HEK293 (cell line): ENCODE measurements at regions not wholly inside any gene's neighbourhood (a gene's known extent, or its start where the extent isn't known, plus 50 kb on each side); places are given as distances from the start of the nearest gene placed in this dataset.

Experiments used
- CTCF ChIA-PET: fragments of 350-600 bp; formaldehyde crosslinking; extraction: SDS; loops from one replicate; lab custom pipeline; 2021; ENCODE audit warnings: antibody characterized with exemption; lab: Yijun Ruan, JAX
- POLR2A ChIA-PET: fragments of 300-600 bp; formaldehyde crosslinking; extraction: SDS; loops from one replicate; lab custom pipeline; 2020; ENCODE audit warnings: antibody characterized with exemption, inconsistent platforms; lab: Yijun Ruan, JAX
- H3K27ac ChIP-seq: fragments of 200-500 bp; sonication (Bioruptor generic); 2 replicates; pipeline ENCODE4 v1.5.1; 2014; ENCODE audit warnings: low read depth, low read length, control low read depth, inconsistent platforms; ENCODE audit errors: extremely low read depth
- H3K36me3 ChIP-seq, 2 experiments: fragments of 200-500 bp in 1 of 2; sonication (Bioruptor generic) in 1 of 2; 1 replicate in 1 of 2; 2 replicates in 1 of 2; pipeline ENCODE4 v1.5.1; 2014 to 2017; ENCODE audit warnings: inconsistent platforms in 2 of 2, low read length in 2 of 2; ENCODE audit not compliant: control insufficient read depth in 2 of 2, insufficient read depth in 1 of 2
- H3K4me1 ChIP-seq: fragments of 200-500 bp; sonication (Bioruptor generic); 2 replicates; pipeline ENCODE4 v1.5.1; 2014; ENCODE audit warnings: mild to moderate bottlenecking, low read length, inconsistent platforms; ENCODE audit not compliant: control insufficient read depth, insufficient read depth
- H3K4me3 ChIP-seq: 2 replicates; pipeline ENCODE4 v1.5.1; 2011; ENCODE audit warnings: low read depth, mild to moderate bottlenecking, control low read depth, low read length, moderate library complexity
- H3K9me3 ChIP-seq: fragments of 200-500 bp; sonication (Bioruptor generic); 2 replicates; pipeline ENCODE4 v1.5.1; 2014; ENCODE audit warnings: low read depth, low read length, inconsistent platforms; ENCODE audit not compliant: control insufficient read depth, insufficient read depth
- KLF10 ChIP-seq: fragments of 450-650 bp; IDR thresholded peaks from 2 replicates; pipeline ENCODE4 v1.5.1; 2018; ENCODE audit warnings: missing biosample characterization, mild to moderate bottlenecking, missing genetic modification characterization
- KLF7 ChIP-seq: fragments of 450-650 bp; formaldehyde crosslinking; IDR thresholded peaks from 2 replicates; pipeline ENCODE4 v1.5.1; 2016; ENCODE audit warnings: missing biosample characterization, missing genetic modification characterization, borderline replicate concordance
- MZF1 ChIP-seq: fragments of 450-650 bp; formaldehyde crosslinking; IDR thresholded peaks from 2 replicates; pipeline ENCODE4 v1.5.1; 2017; ENCODE audit warnings: missing biosample characterization, missing genetic modification characterization, borderline replicate concordance
- PRDM2 ChIP-seq: fragments of 450-650 bp; formaldehyde crosslinking; IDR thresholded peaks from 2 replicates; pipeline ENCODE4 v1.5.1; 2016; ENCODE audit warnings: missing biosample characterization, missing genetic modification characterization, borderline replicate concordance
- ZBTB1 ChIP-seq: fragments of 450-650 bp; formaldehyde crosslinking; IDR thresholded peaks from 2 replicates; pipeline ENCODE4 v1.5.1; 2016; ENCODE audit warnings: missing biosample characterization, missing genetic modification characterization
- ZFHX2 ChIP-seq: fragments of 450-650 bp; formaldehyde crosslinking; conservative IDR thresholded peaks from 2 replicates; pipeline ENCODE4 v1.5.1; 2016; ENCODE audit warnings: missing biosample characterization, missing genetic modification characterization
- ZNF121 ChIP-seq: fragments of 450-650 bp; formaldehyde crosslinking; IDR thresholded peaks from 2 replicates; pipeline ENCODE4 v1.5.1; 2016; ENCODE audit warnings: missing biosample characterization, missing genetic modification characterization
- ZNF549 ChIP-seq: fragments of 450-650 bp; IDR thresholded peaks from 2 replicates; pipeline ENCODE4 v1.5.1; 2018; ENCODE audit warnings: missing biosample characterization, missing genetic modification characterization, mild to moderate bottlenecking, inconsistent platforms, moderate library complexity
- ZNF658 ChIP-seq: fragments of 450-650 bp; formaldehyde crosslinking; IDR thresholded peaks from 2 replicates; pipeline ENCODE4; 2016; ENCODE audit warnings: missing biosample characterization, missing genetic modification characterization
- ZNF76 ChIP-seq: fragments of 450-650 bp; formaldehyde crosslinking; IDR thresholded peaks from 2 replicates; pipeline ENCODE4; 2016; ENCODE audit warnings: low read depth, missing biosample characterization, missing genetic modification characterization, borderline replicate concordance
- ZNF843 ChIP-seq: fragments of 450-650 bp; formaldehyde crosslinking; IDR thresholded peaks from 2 replicates; pipeline ENCODE4 v1.5.1; 2016; ENCODE audit warnings: missing biosample characterization, missing genetic modification characterization
- TF ChIP-seq, protein P1 (sequence below): fragments of 450-650 bp; formaldehyde crosslinking; IDR thresholded peaks from 2 replicates; pipeline ENCODE4 v1.5.1; 2016; ENCODE audit warnings: missing biosample characterization, missing genetic modification characterization
- TF ChIP-seq, protein P2 (sequence below): fragments of 450-650 bp; formaldehyde crosslinking; IDR thresholded peaks from 2 replicates; pipeline ENCODE4 v1.5.1; 2016; ENCODE audit warnings: missing biosample characterization, missing genetic modification characterization
- TF ChIP-seq, protein P3 (sequence below): fragments of 450-650 bp; IDR thresholded peaks from 2 replicates; pipeline ENCODE4 v1.5.1; 2018; ENCODE audit warnings: missing biosample characterization, missing genetic modification characterization

DNA sequence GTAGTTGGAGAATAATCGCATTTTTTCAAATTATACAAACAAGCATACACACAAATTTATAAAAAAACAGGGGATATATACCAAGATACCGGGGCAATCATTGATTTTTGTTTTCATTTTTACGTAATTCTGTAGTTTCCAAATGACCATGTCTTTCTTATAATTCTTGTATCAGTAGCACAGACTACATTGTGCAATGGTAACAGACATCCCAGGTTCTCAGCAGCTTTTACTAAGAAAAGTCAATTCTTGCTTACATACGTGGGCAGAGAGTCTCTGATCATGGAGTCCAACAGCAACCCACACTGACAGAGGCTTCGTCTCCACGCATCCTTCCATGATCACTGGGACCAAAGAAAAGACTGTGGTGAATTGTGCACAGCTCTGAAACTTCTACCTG lies 441.3 kb downstream of the TBL1XR1 start (continued):
- TF ChIP-seq, protein P1, sequence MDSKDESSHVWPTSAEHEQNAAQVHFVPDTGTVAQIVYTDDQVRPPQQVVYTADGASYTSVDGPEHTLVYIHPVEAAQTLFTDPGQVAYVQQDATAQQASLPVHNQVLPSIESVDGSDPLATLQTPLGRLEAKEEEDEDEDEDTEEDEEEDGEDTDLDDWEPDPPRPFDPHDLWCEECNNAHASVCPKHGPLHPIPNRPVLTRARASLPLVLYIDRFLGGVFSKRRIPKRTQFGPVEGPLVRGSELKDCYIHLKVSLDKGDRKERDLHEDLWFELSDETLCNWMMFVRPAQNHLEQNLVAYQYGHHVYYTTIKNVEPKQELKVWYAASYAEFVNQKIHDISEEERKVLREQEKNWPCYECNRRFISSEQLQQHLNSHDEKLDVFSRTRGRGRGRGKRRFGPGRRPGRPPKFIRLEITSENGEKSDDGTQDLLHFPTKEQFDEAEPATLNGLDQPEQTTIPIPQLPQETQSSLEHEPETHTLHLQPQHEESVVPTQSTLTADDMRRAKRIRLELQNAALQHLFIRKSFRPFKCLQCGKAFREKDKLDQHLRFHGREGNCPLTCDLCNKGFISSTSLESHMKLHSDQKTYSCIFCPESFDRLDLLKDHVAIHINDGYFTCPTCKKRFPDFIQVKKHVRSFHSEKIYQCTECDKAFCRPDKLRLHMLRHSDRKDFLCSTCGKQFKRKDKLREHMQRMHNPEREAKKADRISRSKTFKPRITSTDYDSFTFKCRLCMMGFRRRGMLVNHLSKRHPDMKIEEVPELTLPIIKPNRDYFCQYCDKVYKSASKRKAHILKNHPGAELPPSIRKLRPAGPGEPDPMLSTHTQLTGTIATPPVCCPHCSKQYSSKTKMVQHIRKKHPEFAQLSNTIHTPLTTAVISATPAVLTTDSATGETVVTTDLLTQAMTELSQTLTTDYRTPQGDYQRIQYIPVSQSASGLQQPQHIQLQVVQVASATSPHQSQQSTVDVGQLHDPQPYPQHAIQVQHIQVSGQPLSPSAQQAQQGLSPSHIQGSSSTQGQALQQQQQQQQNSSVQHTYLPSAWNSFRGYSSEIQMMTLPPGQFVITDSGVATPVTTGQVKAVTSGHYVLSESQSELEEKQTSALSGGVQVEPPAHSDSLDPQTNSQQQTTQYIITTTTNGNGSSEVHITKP (tag by site-specific recombination) = no peak
- TF ChIP-seq MZF1 (tag by site-specific recombination) (no peak), ZNF76 (tag by site-specific recombination) (no peak), ZFHX2 (tag by site-specific recombination) (no peak)

DNA sequence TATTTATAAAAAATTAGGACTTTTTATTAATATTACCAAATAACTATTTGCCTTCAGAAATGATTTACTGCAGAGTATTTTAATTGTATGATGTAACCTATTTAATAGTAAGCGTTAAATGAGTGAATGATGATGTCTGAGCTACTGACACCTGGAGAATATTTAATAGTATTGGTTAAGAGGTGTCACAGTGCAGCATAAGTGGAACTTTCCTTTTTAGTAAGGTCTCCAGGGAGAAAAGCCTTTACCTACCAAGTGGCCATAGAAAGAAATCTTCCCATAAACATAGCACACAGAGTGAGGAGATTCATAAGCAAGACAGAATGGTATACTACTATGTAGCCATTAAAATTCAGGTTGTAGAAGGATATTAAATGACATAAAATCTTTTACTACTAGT lies 441.7 kb downstream of the TBL1XR1 start:
- POLR2A ChIA-PET = no interaction called here
- TF ChIP-seq MZF1 (tag by site-specific recombination) (no peak), ZNF658 (tag by site-specific recombination) (no peak), ZNF843 (tag by site-specific recombination) (no peak)
- TF ChIP-seq, protein P2, sequence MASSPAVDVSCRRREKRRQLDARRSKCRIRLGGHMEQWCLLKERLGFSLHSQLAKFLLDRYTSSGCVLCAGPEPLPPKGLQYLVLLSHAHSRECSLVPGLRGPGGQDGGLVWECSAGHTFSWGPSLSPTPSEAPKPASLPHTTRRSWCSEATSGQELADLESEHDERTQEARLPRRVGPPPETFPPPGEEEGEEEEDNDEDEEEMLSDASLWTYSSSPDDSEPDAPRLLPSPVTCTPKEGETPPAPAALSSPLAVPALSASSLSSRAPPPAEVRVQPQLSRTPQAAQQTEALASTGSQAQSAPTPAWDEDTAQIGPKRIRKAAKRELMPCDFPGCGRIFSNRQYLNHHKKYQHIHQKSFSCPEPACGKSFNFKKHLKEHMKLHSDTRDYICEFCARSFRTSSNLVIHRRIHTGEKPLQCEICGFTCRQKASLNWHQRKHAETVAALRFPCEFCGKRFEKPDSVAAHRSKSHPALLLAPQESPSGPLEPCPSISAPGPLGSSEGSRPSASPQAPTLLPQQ (tag by site-specific recombination) = no peak
- TF ChIP-seq, protein P3, sequence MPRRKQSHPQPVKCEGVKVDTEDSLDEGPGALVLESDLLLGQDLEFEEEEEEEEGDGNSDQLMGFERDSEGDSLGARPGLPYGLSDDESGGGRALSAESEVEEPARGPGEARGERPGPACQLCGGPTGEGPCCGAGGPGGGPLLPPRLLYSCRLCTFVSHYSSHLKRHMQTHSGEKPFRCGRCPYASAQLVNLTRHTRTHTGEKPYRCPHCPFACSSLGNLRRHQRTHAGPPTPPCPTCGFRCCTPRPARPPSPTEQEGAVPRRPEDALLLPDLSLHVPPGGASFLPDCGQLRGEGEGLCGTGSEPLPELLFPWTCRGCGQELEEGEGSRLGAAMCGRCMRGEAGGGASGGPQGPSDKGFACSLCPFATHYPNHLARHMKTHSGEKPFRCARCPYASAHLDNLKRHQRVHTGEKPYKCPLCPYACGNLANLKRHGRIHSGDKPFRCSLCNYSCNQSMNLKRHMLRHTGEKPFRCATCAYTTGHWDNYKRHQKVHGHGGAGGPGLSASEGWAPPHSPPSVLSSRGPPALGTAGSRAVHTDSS = no peak
- Histone ChIP-seq H3K4me3 (no peak overlapping the region), H3K9me3 (no peaks in the 10 kb centered on the region), H3K4me1 (no peaks in the 10 kb centered on the region), H3K27ac (no peak overlapping the region), H3K36me3 (no peaks in the 10 kb centered on the region)
- CTCF ChIA-PET = no interaction called here

GRCh38 chr3:176741664-176742047 lies 455.6 kb downstream of the TBL1XR1 start:
- ChIA-PET CTCF (no interaction called here), POLR2A (no interaction called here)
- H3K27ac ChIP-seq = no peak overlapping the region

More at GRCh38 chr3:176741664-176742047, 455.6 kb downstream of the TBL1XR1 start:
- Histone ChIP-seq H3K4me1 (no peaks in the 10 kb centered on the region), H3K4me3 (no peak overlapping the region), H3K36me3 (no peaks in the 10 kb centered on the region), H3K9me3 (no peaks in the 10 kb centered on the region)
- no peak for TF ChIP-seq ZNF121 (tag by site-specific recombination)
- TF ChIP-seq ZNF549 (tag by site-specific recombination) = no peak
- no peak for TF ChIP-seq PRDM2 (tag by site-specific recombination)
- no peak for TF ChIP-seq ZBTB1 (tag by site-specific recombination)
- TF ChIP-seq KLF7 (tag by site-specific recombination) = no peak
- TF ChIP-seq KLF10 (tag by site-specific recombination) = no peak
